MCF 10A (cell line): ENCODE measurements at regions not wholly inside any gene's neighbourhood (a gene's known extent, or its start where the extent isn't known, plus 50 kb on each side); places are given as distances from the start of the nearest gene placed in this dataset.
A peak's percentile ranks its signal among the peaks of the same experiment; 100 is the strongest.

Source experiments
- BruUV-seq: library from RNA; stranded (reverse); fragments of 400-500 nt; replicated peaks from 2 replicates; lab custom pipeline; 2021; lab: Mats Ljungman, UMichigan
- CTCF ChIA-PET: fragments of 300-600 bp; sonication (Branson Sonifier 250); formaldehyde crosslinking; extraction: SDS; loops from one replicate; lab custom pipeline; 2021; ENCODE audit warnings: antibody characterized with exemption, inconsistent platforms; lab: Yijun Ruan, JAX
- POLR2A ChIA-PET: fragments of 300-600, 350-650 bp; sonication (Branson Sonifier 250); formaldehyde crosslinking; extraction: SDS; loops from one replicate; lab custom pipeline; 2020; ENCODE audit warnings: antibody characterized with exemption, inconsistent platforms; lab: Yijun Ruan, JAX
- DNase-seq: peaks from one replicate; pipeline ENCODE4 v3.0.0-alpha.2; 2018; ENCODE audit not compliant: unreplicated experiment
- H3K27ac Mint-ChIP-seq: one replicate; pipeline ENCODE4 v1.8.0; 2022; ENCODE audit warnings: mild to moderate bottlenecking, low read depth, mixed read lengths; ENCODE audit not compliant: unreplicated experiment
- H3K27me3 Mint-ChIP-seq: one replicate; pipeline ENCODE4 v1.8.0; 2022; ENCODE audit warnings: mixed read lengths; ENCODE audit not compliant: insufficient read depth, unreplicated experiment
- H3K36me3 Mint-ChIP-seq: one replicate; pipeline ENCODE4 v1.8.0; 2022; ENCODE audit warnings: mild to moderate bottlenecking, moderate library complexity, mixed read lengths; ENCODE audit not compliant: insufficient read depth, unreplicated experiment
- H3K4me1 Mint-ChIP-seq: one replicate; pipeline ENCODE4 v1.8.0; 2022; ENCODE audit warnings: mixed read lengths; ENCODE audit not compliant: insufficient read depth, unreplicated experiment
- H3K4me3 Mint-ChIP-seq: one replicate; pipeline ENCODE4 v1.8.0; 2022; ENCODE audit warnings: mild to moderate bottlenecking, moderate library complexity, mixed read lengths; ENCODE audit not compliant: unreplicated experiment
- H3K9me3 Mint-ChIP-seq: one replicate; pipeline ENCODE4 v1.8.0; 2022; ENCODE audit warnings: mixed read lengths; ENCODE audit not compliant: unreplicated experiment
- intact Hi-C: fragments of 100-400 bp; cut with micrococcal nuclease; formaldehyde crosslinking; loops from 2 replicates; pipeline ENCODE4 v1.14.1; 2022
- TF ChIP-seq, protein P1 (sequence below): fragments of 200-600 bp; IDR thresholded peaks from one replicate; pipeline ENCODE4 v1.8.0; 2022; ENCODE audit warnings: antibody characterized with exemption, mild to moderate bottlenecking; ENCODE audit not compliant: unreplicated experiment

DNA sequence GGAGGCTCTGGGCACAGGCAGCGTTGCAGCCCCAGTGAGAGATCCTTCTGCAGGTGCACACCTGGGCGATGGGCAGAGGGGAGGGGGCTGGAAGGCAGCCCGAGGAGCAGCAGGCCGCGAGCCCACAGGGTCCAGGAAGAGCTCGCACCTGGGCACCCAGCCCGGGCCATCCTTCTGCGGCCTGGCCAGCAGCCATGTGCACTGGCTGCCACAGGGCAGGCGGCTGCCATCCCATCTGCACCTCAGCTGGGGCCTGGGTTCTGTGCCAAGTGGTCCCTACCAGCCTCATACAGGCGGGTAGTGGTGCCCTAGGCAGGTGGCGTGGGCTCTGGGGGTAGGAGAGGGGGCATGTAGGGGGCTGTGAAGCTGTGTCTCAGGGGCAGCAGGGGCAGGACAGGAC lies 197.2 kb downstream of the RBFOX3 start:
- ChIA-PET CTCF (no interaction called here), POLR2A (no interaction called here)
- Mint-ChIP-seq H3K36me3 (peaks cover 5% of the 10 kb centered on the region), H3K4me1 (no peaks in the 10 kb centered on the region), H3K9me3 (no peaks in the 10 kb centered on the region), H3K27me3 (peaks cover 61% of the 10 kb centered on the region), H3K27ac (no peak overlapping the region), H3K4me3 (no peak overlapping the region)
- TF ChIP-seq, protein P1, sequence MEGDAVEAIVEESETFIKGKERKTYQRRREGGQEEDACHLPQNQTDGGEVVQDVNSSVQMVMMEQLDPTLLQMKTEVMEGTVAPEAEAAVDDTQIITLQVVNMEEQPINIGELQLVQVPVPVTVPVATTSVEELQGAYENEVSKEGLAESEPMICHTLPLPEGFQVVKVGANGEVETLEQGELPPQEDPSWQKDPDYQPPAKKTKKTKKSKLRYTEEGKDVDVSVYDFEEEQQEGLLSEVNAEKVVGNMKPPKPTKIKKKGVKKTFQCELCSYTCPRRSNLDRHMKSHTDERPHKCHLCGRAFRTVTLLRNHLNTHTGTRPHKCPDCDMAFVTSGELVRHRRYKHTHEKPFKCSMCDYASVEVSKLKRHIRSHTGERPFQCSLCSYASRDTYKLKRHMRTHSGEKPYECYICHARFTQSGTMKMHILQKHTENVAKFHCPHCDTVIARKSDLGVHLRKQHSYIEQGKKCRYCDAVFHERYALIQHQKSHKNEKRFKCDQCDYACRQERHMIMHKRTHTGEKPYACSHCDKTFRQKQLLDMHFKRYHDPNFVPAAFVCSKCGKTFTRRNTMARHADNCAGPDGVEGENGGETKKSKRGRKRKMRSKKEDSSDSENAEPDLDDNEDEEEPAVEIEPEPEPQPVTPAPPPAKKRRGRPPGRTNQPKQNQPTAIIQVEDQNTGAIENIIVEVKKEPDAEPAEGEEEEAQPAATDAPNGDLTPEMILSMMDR, result no peak
- BruUV-seq, result no TSS peak
- peak; percentile 25 for DNase-seq
- intact Hi-C loops, result no loop called here

DNA sequence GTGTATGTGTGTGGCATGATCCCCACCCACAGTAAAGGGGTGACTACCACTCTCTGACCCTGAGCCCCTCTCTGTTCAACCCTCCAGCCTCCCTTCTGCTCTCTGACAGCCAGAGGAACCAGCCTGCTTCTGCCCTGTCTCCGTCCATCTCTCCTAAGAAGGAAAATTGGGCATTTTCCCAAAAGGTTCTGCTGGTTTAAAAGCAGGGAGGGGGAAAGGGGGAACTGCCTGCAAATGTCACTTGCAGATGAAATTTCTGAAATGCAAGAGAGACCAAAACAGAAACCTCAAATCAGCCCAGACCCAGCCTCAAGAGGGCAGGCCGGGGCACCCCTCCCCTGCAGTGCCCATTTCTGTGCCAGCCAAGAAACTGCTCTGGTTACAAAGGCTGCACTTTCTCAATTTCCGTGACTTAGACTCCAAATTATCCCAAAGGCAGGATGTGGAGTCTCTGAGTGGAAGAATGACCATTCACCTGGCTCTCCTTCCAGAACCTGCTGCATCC lies 197.9 kb downstream of the RBFOX3 start:
- no TSS peak for BruUV-seq
- H3K36me3 Mint-ChIP-seq, result peaks cover 5% of the 10 kb centered on the region
- peaks cover 61% of the 10 kb centered on the region for H3K27me3 Mint-ChIP-seq
- intact Hi-C loops, result no loop called here
- H3K4me3 Mint-ChIP-seq, result no peak overlapping the region
- TF ChIP-seq, protein P1, result no peak
- POLR2A ChIA-PET, result no interaction called here
- CTCF ChIA-PET, result no interaction called here
- DNase-seq, result no peak
- H3K9me3 Mint-ChIP-seq, result no peaks in the 10 kb centered on the region
- no peak overlapping the region for H3K27ac Mint-ChIP-seq
- no peaks in the 10 kb centered on the region for H3K4me1 Mint-ChIP-seq

DNA sequence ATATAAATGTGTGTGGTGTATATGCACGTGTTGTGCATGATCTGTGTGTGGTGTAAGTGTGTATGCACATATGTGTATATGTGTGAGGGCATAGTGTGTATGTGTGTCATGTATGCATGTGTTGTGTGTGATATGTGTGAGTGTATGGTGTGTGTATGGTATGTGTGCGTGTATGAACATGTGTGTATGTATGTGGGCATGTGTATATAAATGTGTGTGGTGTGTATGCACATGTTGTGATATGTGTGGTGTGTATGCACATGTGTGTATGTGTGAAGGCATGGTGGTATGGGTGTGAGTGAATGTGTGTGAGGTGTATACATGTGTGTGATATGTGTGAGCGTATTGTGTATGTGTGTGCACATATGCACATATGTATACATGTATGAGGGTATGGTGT lies 198.7 kb downstream of the RBFOX3 start:
- DNase-seq, result no peak
- ChIA-PET CTCF (no interaction called here), POLR2A (no interaction called here)
- Mint-ChIP-seq H3K4me3 (no peak overlapping the region), H3K27ac (no peak overlapping the region), H3K36me3 (no peaks in the 10 kb centered on the region), H3K27me3 (peaks cover 61% of the 10 kb centered on the region), H3K4me1 (no peaks in the 10 kb centered on the region), H3K9me3 (no peaks in the 10 kb centered on the region)
- TF ChIP-seq, protein P1, result no peak
- intact Hi-C loops, result no loop called here
- BruUV-seq, result no TSS peak

DNA sequence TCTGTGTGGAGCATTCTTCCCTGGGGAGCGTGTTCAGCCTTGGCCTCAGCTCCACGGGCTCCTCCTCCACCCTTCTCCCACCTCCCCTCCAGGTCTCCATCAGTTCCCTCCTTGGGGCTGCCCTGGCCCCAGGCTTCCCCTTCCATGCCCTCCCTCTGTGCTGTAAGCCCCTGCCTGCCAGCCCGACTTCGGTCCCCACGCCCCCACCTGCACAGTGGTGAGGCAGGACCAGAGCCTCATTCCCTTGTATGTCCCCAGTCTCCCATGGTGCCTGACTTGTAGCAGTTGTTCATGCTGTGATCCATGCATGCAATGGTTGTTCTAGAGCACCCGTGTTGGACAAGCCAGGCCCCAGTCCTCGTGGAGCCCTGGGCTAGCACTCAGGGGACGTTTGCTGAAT lies 199.4 kb downstream of the RBFOX3 start:
- BruUV-seq, result no TSS peak
- H3K4me3 Mint-ChIP-seq, result no peak overlapping the region
- no peaks in the 10 kb centered on the region for H3K36me3 Mint-ChIP-seq
- no peak for DNase-seq
- CTCF ChIA-PET, result interaction anchor here (1.9 kb wide), 1 partner anchor 10 kb away, joined by 13 read pairs; no protein-coding TSS in a partner anchor
- H3K9me3 Mint-ChIP-seq, result no peaks in the 10 kb centered on the region
- no peaks in the 10 kb centered on the region for H3K4me1 Mint-ChIP-seq
- TF ChIP-seq, protein P1, result no peak
- H3K27me3 Mint-ChIP-seq, result peaks cover 62% of the 10 kb centered on the region
- H3K27ac Mint-ChIP-seq, result no peak overlapping the region
- intact Hi-C loops, result no loop called here
- POLR2A ChIA-PET, result no interaction called here
